GM10266 (cell line): ENCODE measurements at regions not wholly inside any gene's neighbourhood (a gene's known extent, or its start where the extent isn't known, plus 50 kb on each side); places are given as distances from the start of the nearest gene placed in this dataset.

Source experiments
- DNase-seq: peaks from one replicate; pipeline ENCODE4 v3.0.0; 2012; ENCODE audit errors: extremely low spot score
- TF ChIP-seq, protein P1 (sequence below): IDR thresholded peaks from 2 replicates; pipeline ENCODE4 v1.5.1; 2012; ENCODE audit warnings: mild to moderate bottlenecking, low read depth; ENCODE audit not compliant: control insufficient read depth, insufficient read depth; ENCODE audit errors: missing control alignments

- no peak for DNase-seq
- TF ChIP-seq, protein P1, sequence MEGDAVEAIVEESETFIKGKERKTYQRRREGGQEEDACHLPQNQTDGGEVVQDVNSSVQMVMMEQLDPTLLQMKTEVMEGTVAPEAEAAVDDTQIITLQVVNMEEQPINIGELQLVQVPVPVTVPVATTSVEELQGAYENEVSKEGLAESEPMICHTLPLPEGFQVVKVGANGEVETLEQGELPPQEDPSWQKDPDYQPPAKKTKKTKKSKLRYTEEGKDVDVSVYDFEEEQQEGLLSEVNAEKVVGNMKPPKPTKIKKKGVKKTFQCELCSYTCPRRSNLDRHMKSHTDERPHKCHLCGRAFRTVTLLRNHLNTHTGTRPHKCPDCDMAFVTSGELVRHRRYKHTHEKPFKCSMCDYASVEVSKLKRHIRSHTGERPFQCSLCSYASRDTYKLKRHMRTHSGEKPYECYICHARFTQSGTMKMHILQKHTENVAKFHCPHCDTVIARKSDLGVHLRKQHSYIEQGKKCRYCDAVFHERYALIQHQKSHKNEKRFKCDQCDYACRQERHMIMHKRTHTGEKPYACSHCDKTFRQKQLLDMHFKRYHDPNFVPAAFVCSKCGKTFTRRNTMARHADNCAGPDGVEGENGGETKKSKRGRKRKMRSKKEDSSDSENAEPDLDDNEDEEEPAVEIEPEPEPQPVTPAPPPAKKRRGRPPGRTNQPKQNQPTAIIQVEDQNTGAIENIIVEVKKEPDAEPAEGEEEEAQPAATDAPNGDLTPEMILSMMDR = no peak
Observed at GRCh38 chr4:34615315-34615714, 1629.0 kb downstream of the ARAP2 start.

DNA sequence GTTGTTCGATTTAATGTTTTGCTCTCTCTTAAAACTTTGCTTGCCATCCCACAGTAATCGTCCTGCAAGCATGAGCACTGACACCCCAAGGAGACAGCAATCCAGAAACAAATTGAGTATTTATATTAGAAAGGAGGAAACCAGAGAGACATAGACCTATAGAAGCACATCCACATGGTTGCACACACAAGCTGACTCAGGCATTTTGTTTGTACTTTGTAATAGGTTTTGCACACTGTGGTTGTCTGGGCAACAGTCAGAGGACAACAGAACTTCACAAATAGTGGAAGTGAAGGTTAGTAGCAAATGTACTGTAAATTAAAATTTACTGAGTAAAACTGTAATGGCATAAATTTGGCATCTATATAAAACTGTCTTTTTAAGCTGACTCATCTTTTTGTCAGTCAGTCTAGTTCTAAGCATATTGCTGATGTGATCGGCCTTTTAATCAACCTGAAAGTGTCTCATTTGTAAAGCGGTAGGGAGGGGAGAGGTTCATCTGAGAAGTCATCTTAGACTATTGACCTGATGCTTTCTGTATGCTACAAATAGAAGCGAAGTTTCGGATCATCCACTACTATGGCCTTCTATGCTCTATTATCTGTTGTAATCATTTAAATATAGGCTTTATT is 1624.7 kb downstream of the ARAP2 start:
- no peak for DNase-seq
- TF ChIP-seq, protein P1 = no peak

DNA sequence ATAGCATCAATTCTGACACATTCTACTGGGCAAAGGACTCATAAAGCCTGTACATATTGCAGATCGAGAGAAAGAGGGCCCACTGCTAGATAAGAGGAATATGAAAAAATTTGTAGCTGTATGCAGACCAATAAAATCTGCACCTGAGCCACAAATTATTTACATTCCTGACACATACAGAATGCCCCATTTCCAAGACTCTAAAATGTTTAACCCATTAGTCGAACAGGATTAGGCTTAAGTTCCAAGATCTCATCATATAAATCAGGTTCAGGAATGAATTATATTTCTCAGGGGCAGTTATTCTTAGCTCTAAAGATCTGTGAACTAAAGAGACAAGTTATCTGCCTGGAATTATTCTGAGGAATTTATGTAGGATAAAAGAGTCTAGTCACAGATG is 1615.8 kb downstream of the ARAP2 start:
- TF ChIP-seq, protein P1 = no peak
- DNase-seq = no peak

- no peak for DNase-seq
Observed at GRCh38 chr4:34629451-34629850, 1614.9 kb downstream of the ARAP2 start.

DNA sequence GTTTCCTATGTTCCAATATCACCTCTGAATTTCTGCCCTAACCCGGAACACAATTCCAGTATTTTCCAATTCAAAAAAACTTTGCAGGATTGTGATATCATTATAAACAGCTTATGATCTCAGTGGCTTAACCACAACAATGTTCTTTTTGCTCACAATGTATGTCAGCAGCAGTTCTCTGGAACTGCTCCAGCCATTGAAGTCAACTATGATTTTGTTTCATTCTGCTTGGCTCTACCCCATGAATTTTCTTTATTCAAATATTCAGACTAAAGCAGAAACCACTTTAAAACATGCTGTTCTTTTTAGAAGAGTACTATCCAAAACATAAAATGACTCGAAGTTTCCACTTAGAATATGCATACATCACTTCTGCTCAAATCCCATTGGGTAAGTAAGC is 1611.1 kb downstream of the ARAP2 start:
- TF ChIP-seq, protein P1 = no peak
- DNase-seq = no peak

More at GRCh38 chr4:34629451-34629850, 1614.9 kb downstream of the ARAP2 start:
- TF ChIP-seq, protein P1 = no peak

- DNase-seq = no peak
- TF ChIP-seq, protein P1 = no peak
Observed at GRCh38 chr4:34636623-34637022, 1607.7 kb downstream of the ARAP2 start.

DNA sequence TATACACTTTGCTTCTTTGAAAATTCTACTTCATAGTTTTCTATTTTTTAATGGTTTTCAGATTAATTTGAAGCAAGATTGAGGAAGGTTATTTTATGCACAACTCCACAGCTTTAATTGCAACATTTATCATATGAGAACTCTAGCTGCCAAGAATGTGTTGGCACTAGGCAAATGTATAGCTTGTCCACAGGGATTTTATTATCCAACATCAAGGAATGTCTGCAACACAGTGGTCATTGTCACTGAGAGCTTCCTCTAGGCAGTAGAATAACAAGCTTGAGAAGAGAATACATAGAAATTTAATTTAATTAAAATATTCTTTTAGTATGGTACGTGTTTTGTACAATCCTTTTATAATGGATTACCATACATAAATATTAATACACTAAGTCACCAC is 1600.8 kb downstream of the ARAP2 start:
- TF ChIP-seq, protein P1 = no peak

More for the DNA sequence above, 1600.8 kb downstream of the ARAP2 start:
- DNase-seq = no peak
